CD4-positive, alpha-beta T cell treated with Interleukin-4 for 1 hour (primary cell): ENCODE measurements at regions not wholly inside any gene's neighbourhood (a gene's known extent, or its start where the extent isn't known, plus 50 kb on each side); places are given as distances from the start of the nearest gene placed in this dataset.
A peak's percentile ranks its signal among the peaks of the same experiment; 100 is the strongest.

ENCODE experiments used
- DNase-seq, 2 donors: peaks; one replicate each; pipeline ENCODE4 v3.0.0-alpha.2; 2020 to 2022

- no peak for DNase-seq
Measured at GRCh38 chr12:112559784-112560183, 141.0 kb downstream of the PTPN11 start.

GRCh38 chr12:112564160-112564784 lies 145.5 kb downstream of the PTPN11 start:
- DNase-seq, result no peak

GRCh38 chr12:112568641-112569040 lies 149.9 kb downstream of the PTPN11 start:
- DNase-seq, result no peak

- no peak for DNase-seq
Measured at GRCh38 chr12:112570096-112570495, 151.3 kb downstream of the PTPN11 start.

- no peak for DNase-seq
Measured at GRCh38 chr12:112573141-112573540, 154.4 kb downstream of the PTPN11 start.

GRCh38 chr12:112574896-112575558 lies 156.3 kb downstream of the PTPN11 start:
- DNase-seq, result no peak

GRCh38 chr12:112575559-112576067 lies 156.9 kb downstream of the PTPN11 start:
- DNase-seq, result no peak

GRCh38 chr12:112577473-112578329 lies 159.0 kb downstream of the PTPN11 start:
- no peak for DNase-seq

- DNase-seq, result no peak
Measured at GRCh38 chr12:112584266-112584722, 165.5 kb downstream of the PTPN11 start.

GRCh38 chr12:112586148-112586783 lies 167.5 kb downstream of the PTPN11 start:
- DNase-seq, result no peak

- DNase-seq, result no peak
Measured at GRCh38 chr12:112589275-112589674, 170.5 kb downstream of the PTPN11 start.

GRCh38 chr12:112590281-112590680 lies 171.5 kb downstream of the PTPN11 start:
- no peak for DNase-seq

- no peak for DNase-seq
Measured at GRCh38 chr12:112591488-112591887, 172.7 kb downstream of the PTPN11 start.

- no peak for DNase-seq
Measured at GRCh38 chr12:112595410-112595809, 176.7 kb downstream of the PTPN11 start.

GRCh38 chr12:112597986-112598385 lies 179.2 kb downstream of the PTPN11 start:
- no peak for DNase-seq

GRCh38 chr12:112598626-112599025 lies 179.9 kb downstream of the PTPN11 start:
- no peak for DNase-seq

GRCh38 chr12:112599871-112600270 lies 181.1 kb downstream of the PTPN11 start:
- peak in 1 of 2 donors; percentile 12 for DNase-seq

- no peak for DNase-seq
Measured at GRCh38 chr12:112602150-112602549, 183.4 kb downstream of the PTPN11 start.

GRCh38 chr12:112606611-112607365 lies 184.8 kb upstream of the RPH3A start:
- no peak for DNase-seq

GRCh38 chr12:112607427-112607826 lies 184.1 kb upstream of the RPH3A start:
- DNase-seq, result no peak

- no peak for DNase-seq
Measured at GRCh38 chr12:112611908-112612307, 179.6 kb upstream of the RPH3A start.

- no peak for DNase-seq
Measured at GRCh38 chr12:112615196-112615595, 176.4 kb upstream of the RPH3A start.
